Astrocyte (in vitro differentiated cells and primary cell): ENCODE measurements at regions not wholly inside any gene's neighbourhood (a gene's known extent, or its start where the extent isn't known, plus 50 kb on each side); places are given as distances from the start of the nearest gene placed in this dataset.

Experiments used
- DNase-seq: peaks from one replicate; pipeline ENCODE4 v3.0.0-alpha.2; 2010; ENCODE audit warnings: low read depth
- FAIRE-seq: peaks from 2 replicates; lab custom pipeline; 2011; peaks lifted over from hg19 to GRCh38; lab: Jason Lieb, UNC
- H2AFZ ChIP-seq: 2 replicates; pipeline ENCODE4 v1.6.0; 2012; ENCODE audit warnings: low read depth, low read length, inconsistent platforms
- H3K27ac ChIP-seq: 2 replicates; pipeline ENCODE4 v1.5.1; 2011; ENCODE audit warnings: low read depth, low read length, inconsistent platforms
- H3K27me3 ChIP-seq: 2 replicates; pipeline ENCODE4 v1.6.0; 2011; ENCODE audit warnings: low read length, inconsistent platforms; ENCODE audit not compliant: insufficient read depth
- H3K36me3 ChIP-seq: 2 replicates; pipeline ENCODE4 v1.5.1; 2011; ENCODE audit warnings: low read length, inconsistent platforms; ENCODE audit not compliant: insufficient read depth
- H3K4me1 ChIP-seq: 2 replicates; pipeline ENCODE4 v1.5.1; 2011; ENCODE audit warnings: low read length, inconsistent platforms; ENCODE audit not compliant: insufficient read depth
- H3K4me2 ChIP-seq: 2 replicates; pipeline ENCODE4 v1.6.0; 2012; ENCODE audit warnings: low read length, inconsistent platforms
- H3K4me3 ChIP-seq: 2 replicates; pipeline ENCODE4 v1.5.1; 2011; ENCODE audit warnings: low read depth, mild to moderate bottlenecking, low read length, inconsistent platforms; ENCODE audit not compliant: insufficient read depth
- H3K79me2 ChIP-seq: 2 replicates; pipeline ENCODE4 v1.6.0; 2012; ENCODE audit warnings: mild to moderate bottlenecking, low read length, inconsistent platforms; ENCODE audit not compliant: insufficient read depth
- H3K9ac ChIP-seq: 2 replicates; pipeline ENCODE4 v1.6.0; 2012; ENCODE audit warnings: mild to moderate bottlenecking, low read length, inconsistent platforms
- H3K9me3 ChIP-seq: 2 replicates; pipeline ENCODE4 v1.5.1; 2012; ENCODE audit warnings: low read depth, mild to moderate bottlenecking, low read length, inconsistent platforms; ENCODE audit not compliant: insufficient read depth
- H4K20me1 ChIP-seq: 2 replicates; pipeline ENCODE4 v1.6.0; 2012; ENCODE audit warnings: low read length, inconsistent platforms; ENCODE audit not compliant: insufficient read depth
- H3K27ac Mint-ChIP-seq: one replicate; pipeline ENCODE4 v1.8.0; 2021; ENCODE audit warnings: mild to moderate bottlenecking, mixed read lengths; ENCODE audit not compliant: unreplicated experiment
- H3K27me3 Mint-ChIP-seq: one replicate; pipeline ENCODE4 v1.8.0; 2021; ENCODE audit warnings: low read depth, mixed read lengths; ENCODE audit not compliant: unreplicated experiment
- H3K36me3 Mint-ChIP-seq: one replicate; pipeline ENCODE4 v1.8.0; 2021; ENCODE audit warnings: low read depth, mixed read lengths; ENCODE audit not compliant: unreplicated experiment
- H3K4me1 Mint-ChIP-seq: one replicate; pipeline ENCODE4 v1.8.0; 2021; ENCODE audit warnings: low read depth, mixed read lengths; ENCODE audit not compliant: unreplicated experiment
- H3K4me3 Mint-ChIP-seq: one replicate; pipeline ENCODE4 v1.8.0; 2021; ENCODE audit warnings: mild to moderate bottlenecking, moderate library complexity, mixed read lengths; ENCODE audit not compliant: unreplicated experiment
- H3K9me3 Mint-ChIP-seq: one replicate; pipeline ENCODE4 v1.8.0; 2021; ENCODE audit warnings: mild to moderate bottlenecking, mixed read lengths; ENCODE audit not compliant: unreplicated experiment
- EZH2 ChIP-seq: IDR thresholded peaks from 2 replicates; pipeline ENCODE4 v1.6.1; 2012; ENCODE audit warnings: mild to moderate bottlenecking, low read length, inconsistent platforms; ENCODE audit not compliant: insufficient read depth
- TF ChIP-seq, protein P1 (sequence below): IDR thresholded peaks from 2 replicates; pipeline ENCODE4 v1.5.1; 2011; ENCODE audit warnings: low read depth, mild to moderate bottlenecking, inconsistent platforms, low read length, moderate library complexity; ENCODE audit not compliant: insufficient read depth

GRCh38 chr3:166607933-166608521 lies 770.8 kb upstream of the BCHE start:
- Mint-ChIP-seq H3K27ac (no peak overlapping the region), H3K27me3 (no peaks in the 10 kb centered on the region), H3K36me3 (no peaks in the 10 kb centered on the region), H3K9me3 (no peaks in the 10 kb centered on the region), H3K4me1 (no peaks in the 10 kb centered on the region), H3K4me3 (no peak overlapping the region)
- TF ChIP-seq, protein P1, sequence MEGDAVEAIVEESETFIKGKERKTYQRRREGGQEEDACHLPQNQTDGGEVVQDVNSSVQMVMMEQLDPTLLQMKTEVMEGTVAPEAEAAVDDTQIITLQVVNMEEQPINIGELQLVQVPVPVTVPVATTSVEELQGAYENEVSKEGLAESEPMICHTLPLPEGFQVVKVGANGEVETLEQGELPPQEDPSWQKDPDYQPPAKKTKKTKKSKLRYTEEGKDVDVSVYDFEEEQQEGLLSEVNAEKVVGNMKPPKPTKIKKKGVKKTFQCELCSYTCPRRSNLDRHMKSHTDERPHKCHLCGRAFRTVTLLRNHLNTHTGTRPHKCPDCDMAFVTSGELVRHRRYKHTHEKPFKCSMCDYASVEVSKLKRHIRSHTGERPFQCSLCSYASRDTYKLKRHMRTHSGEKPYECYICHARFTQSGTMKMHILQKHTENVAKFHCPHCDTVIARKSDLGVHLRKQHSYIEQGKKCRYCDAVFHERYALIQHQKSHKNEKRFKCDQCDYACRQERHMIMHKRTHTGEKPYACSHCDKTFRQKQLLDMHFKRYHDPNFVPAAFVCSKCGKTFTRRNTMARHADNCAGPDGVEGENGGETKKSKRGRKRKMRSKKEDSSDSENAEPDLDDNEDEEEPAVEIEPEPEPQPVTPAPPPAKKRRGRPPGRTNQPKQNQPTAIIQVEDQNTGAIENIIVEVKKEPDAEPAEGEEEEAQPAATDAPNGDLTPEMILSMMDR = no peak
- TF ChIP-seq EZH2 = no peak
- Histone ChIP-seq H3K9ac (no peak overlapping the region), H3K4me2 (no peak overlapping the region), H3K4me1 (no peaks in the 10 kb centered on the region), H4K20me1 (no peaks in the 10 kb centered on the region), H2AFZ (no peak overlapping the region), H3K9me3 (no peaks in the 10 kb centered on the region), H3K79me2 (no peaks in the 10 kb centered on the region), H3K27me3 (no peaks in the 10 kb centered on the region), H3K27ac (no peak overlapping the region), H3K4me3 (no peak overlapping the region), H3K36me3 (no peaks in the 10 kb centered on the region)
- DNase-seq = no peak
- FAIRE-seq = no peak

GRCh38 chr3:166606988-166607387 lies 769.8 kb upstream of the BCHE start:
- no peak overlapping the region for H3K9ac ChIP-seq
- no peak overlapping the region for H3K27ac ChIP-seq
- no peaks in the 10 kb centered on the region for H3K4me1 Mint-ChIP-seq
- no peaks in the 10 kb centered on the region for H3K36me3 Mint-ChIP-seq
- H3K4me2 ChIP-seq = no peak overlapping the region
- DNase-seq = no peak
- H3K79me2 ChIP-seq = no peaks in the 10 kb centered on the region
- no peak for FAIRE-seq
- H3K27ac Mint-ChIP-seq = no peak overlapping the region
- no peaks in the 10 kb centered on the region for H3K36me3 ChIP-seq
- H3K4me3 ChIP-seq = no peak overlapping the region
- no peak for TF ChIP-seq EZH2
- TF ChIP-seq, protein P1 = no peak
- H3K4me1 ChIP-seq = no peaks in the 10 kb centered on the region
- no peaks in the 10 kb centered on the region for H3K27me3 Mint-ChIP-seq
- H3K9me3 Mint-ChIP-seq = no peaks in the 10 kb centered on the region
- no peaks in the 10 kb centered on the region for H3K27me3 ChIP-seq
- no peaks in the 10 kb centered on the region for H3K9me3 ChIP-seq
- no peak overlapping the region for H3K4me3 Mint-ChIP-seq
- H2AFZ ChIP-seq = no peak overlapping the region
- H4K20me1 ChIP-seq = no peaks in the 10 kb centered on the region

GRCh38 chr3:166593776-166594175 lies 756.6 kb upstream of the BCHE start:
- Histone ChIP-seq H3K4me1 (no peaks in the 10 kb centered on the region), H2AFZ (no peak overlapping the region), H3K36me3 (no peaks in the 10 kb centered on the region), H3K4me3 (no peak overlapping the region), H4K20me1 (no peaks in the 10 kb centered on the region), H3K27me3 (no peaks in the 10 kb centered on the region), H3K9me3 (no peaks in the 10 kb centered on the region), H3K27ac (no peak overlapping the region), H3K9ac (no peak overlapping the region), H3K4me2 (no peak overlapping the region), H3K79me2 (no peaks in the 10 kb centered on the region)
- Mint-ChIP-seq H3K36me3 (no peaks in the 10 kb centered on the region), H3K4me3 (no peak overlapping the region), H3K9me3 (no peaks in the 10 kb centered on the region), H3K27me3 (no peaks in the 10 kb centered on the region), H3K4me1 (no peaks in the 10 kb centered on the region), H3K27ac (no peak overlapping the region)
- no peak for TF ChIP-seq EZH2
- TF ChIP-seq, protein P1 = no peak
- FAIRE-seq (no peak), DNase-seq (no peak)
